AG04450 (cell line): ENCODE measurements at regions not wholly inside any gene's neighbourhood (a gene's known extent, or its start where the extent isn't known, plus 50 kb on each side); places are given as distances from the start of the nearest gene placed in this dataset.

Experiments
- CTCF ChIA-PET: fragments of 300-600, 350-600 bp; formaldehyde crosslinking; extraction: SDS; loops from one replicate; lab custom pipeline; 2022; ENCODE audit warnings: antibody characterized with exemption, inconsistent platforms; lab: Charles Lee
- POLR2A ChIA-PET: fragments of 350-600 bp; formaldehyde crosslinking; extraction: SDS; loops from one replicate; lab custom pipeline; 2021; ENCODE audit warnings: antibody characterized with exemption, inconsistent platforms; lab: Yijun Ruan, JAX
- DNase-seq: peaks from one replicate; pipeline ENCODE4 v3.0.0-alpha.2; 2011; ENCODE audit warnings: low read depth, low spot score
- H3K27ac ChIP-seq: one replicate; pipeline ENCODE4 v1.5.1; 2012; ENCODE audit warnings: low read depth, low read length, control low read depth
- H3K27me3 ChIP-seq: one replicate; pipeline ENCODE4 v1.6.0; 2012; ENCODE audit warnings: low read length; ENCODE audit not compliant: control insufficient read depth, insufficient read depth
- H3K4me3 ChIP-seq: 2 replicates; pipeline ENCODE4 v1.5.1; 2011; ENCODE audit warnings: mild to moderate bottlenecking, low read depth, low read length, control low read depth
- H3K9me3 ChIP-seq: 2 replicates; pipeline ENCODE4 v1.5.1; 2012; ENCODE audit warnings: low read length; ENCODE audit not compliant: control insufficient read depth, insufficient read depth
- CTCF ChIP-seq: IDR thresholded peaks from 2 replicates; pipeline ENCODE4 v1.5.1; 2011; ENCODE audit warnings: low read depth, low read length, control low read depth, inconsistent platforms

- ChIA-PET POLR2A (no interaction called here), CTCF (no interaction called here)
- Histone ChIP-seq H3K4me3 (no peak overlapping the region), H3K9me3 (no peaks in the 10 kb centered on the region), H3K27me3 (no peaks in the 10 kb centered on the region), H3K27ac (no peak overlapping the region)
- no peak for TF ChIP-seq CTCF
- DNase-seq: no peak
Observed at GRCh38 chr15:25541228-25541627, 102.4 kb upstream of the UBE3A start.

- no peak for DNase-seq
- no peak for TF ChIP-seq CTCF
- no peak overlapping the region for H3K4me3 ChIP-seq
- no peak overlapping the region for H3K27ac ChIP-seq
- H3K9me3 ChIP-seq: no peaks in the 10 kb centered on the region
- POLR2A ChIA-PET: no interaction called here
- CTCF ChIA-PET: no interaction called here
- no peaks in the 10 kb centered on the region for H3K27me3 ChIP-seq
Observed at GRCh38 chr15:25536801-25537611, 98.2 kb upstream of the UBE3A start.

DNA sequence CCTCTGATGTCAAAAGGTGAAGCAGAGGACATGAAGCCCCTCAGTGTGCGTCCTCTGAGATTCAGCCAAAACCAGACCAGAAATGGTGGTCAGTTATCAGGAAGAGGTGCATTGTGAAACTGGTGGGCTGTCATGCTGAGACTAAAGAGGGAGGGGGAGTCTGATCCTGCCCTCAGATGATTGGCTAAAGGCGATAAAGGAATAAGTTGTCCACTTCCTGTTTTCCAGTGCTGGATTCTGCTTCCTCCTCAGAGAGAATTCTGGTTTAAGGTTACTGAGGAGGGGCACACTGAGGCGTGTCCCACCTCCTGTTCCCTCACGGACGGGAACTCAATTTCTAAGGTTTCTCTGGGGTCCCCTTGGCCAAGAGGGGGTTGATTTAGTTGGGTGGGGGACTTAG lies 97.0 kb upstream of the UBE3A start:
- Histone ChIP-seq H3K9me3 (no peaks in the 10 kb centered on the region), H3K4me3 (no peak overlapping the region), H3K27ac (no peak overlapping the region), H3K27me3 (no peaks in the 10 kb centered on the region)
- DNase-seq: no peak
- ChIA-PET CTCF (no interaction called here), POLR2A (no interaction called here)
- TF ChIP-seq CTCF: no peak

- H3K4me3 ChIP-seq: no peak overlapping the region
- ChIA-PET POLR2A (no interaction called here), CTCF (interaction anchor here (1.5 kb wide), 1 partner anchor 24 kb away, joined by 4 read pairs; no protein-coding TSS in a partner anchor)
- DNase-seq: no peak
- no peaks in the 10 kb centered on the region for H3K9me3 ChIP-seq
- no peaks in the 10 kb centered on the region for H3K27me3 ChIP-seq
- TF ChIP-seq CTCF: no peak
- no peak overlapping the region for H3K27ac ChIP-seq
Observed at GRCh38 chr15:25534293-25534692, 95.5 kb upstream of the UBE3A start.
